Spleen (tissue), 7 donors: ENCODE measurements at regions not wholly inside any gene's neighbourhood (a gene's known extent, or its start where the extent isn't known, plus 50 kb on each side); places are given as distances from the start of the nearest gene placed in this dataset.

Source experiments
- POLR2A ChIP-seq, 3 donors: fragments of 450-650 bp; IDR thresholded peaks; one replicate each; pipeline ENCODE4 v1.5.1; 2017; ENCODE audit warnings: antibody characterized with exemption in 3 of 3, mild to moderate bottlenecking in 1 of 3
- TF ChIP-seq, protein P1 (sequence below), 11 experiments: fragments of 200-600 bp in 7 of 11; fragments of 450-650 bp in 4 of 11; sonication (generic) in 4 of 11; IDR thresholded peaks in 8 of 11; conservative IDR thresholded peaks in 3 of 11; 1 replicate in 7 of 11; 2 replicates in 4 of 11; pipeline versions ENCODE4 v1.4.0 to v1.8.0; 2016 to 2021; ENCODE audit warnings: antibody characterized with exemption in 11 of 11, inconsistent platforms in 4 of 11, mild to moderate bottlenecking in 1 of 11
- donor health status: DM: no; HTN: no; CAD: no; lungs with moderate emphysema.
- donor health status: DM: no; HTN: no; CAD: no.
- donor health status: DM: no; HTN: no; CAD: no.

DNA sequence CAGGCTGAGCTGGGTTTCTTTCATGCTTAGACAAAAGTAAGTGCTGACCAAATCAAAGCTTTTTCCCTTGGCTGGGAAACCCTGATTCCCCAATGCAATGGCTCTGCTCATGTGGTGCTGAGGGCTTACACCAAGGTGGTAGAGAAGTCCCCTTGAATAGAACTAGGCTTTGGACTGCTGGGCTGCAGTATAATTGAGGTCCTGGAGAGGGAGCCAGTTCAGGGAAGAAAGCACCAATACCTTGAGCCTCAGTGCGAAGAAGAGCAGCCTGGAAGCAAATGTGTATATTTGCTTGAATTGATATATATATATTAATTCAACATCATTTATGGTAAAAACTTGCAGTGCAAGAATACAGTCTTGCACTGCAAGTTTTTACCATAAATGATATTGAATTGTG, 391.1 kb downstream of the RPS24 start:
- TF ChIP-seq, protein P1, sequence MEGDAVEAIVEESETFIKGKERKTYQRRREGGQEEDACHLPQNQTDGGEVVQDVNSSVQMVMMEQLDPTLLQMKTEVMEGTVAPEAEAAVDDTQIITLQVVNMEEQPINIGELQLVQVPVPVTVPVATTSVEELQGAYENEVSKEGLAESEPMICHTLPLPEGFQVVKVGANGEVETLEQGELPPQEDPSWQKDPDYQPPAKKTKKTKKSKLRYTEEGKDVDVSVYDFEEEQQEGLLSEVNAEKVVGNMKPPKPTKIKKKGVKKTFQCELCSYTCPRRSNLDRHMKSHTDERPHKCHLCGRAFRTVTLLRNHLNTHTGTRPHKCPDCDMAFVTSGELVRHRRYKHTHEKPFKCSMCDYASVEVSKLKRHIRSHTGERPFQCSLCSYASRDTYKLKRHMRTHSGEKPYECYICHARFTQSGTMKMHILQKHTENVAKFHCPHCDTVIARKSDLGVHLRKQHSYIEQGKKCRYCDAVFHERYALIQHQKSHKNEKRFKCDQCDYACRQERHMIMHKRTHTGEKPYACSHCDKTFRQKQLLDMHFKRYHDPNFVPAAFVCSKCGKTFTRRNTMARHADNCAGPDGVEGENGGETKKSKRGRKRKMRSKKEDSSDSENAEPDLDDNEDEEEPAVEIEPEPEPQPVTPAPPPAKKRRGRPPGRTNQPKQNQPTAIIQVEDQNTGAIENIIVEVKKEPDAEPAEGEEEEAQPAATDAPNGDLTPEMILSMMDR (IDR thresholded peaks at IDR 0.05 in 8 of 11, conservative IDR thresholded peaks at IDR 0.05 in 3 of 11) = no peak
- no peak for TF ChIP-seq POLR2A (IDR thresholded peaks at IDR 0.05)
